Stimulated activated CD4-positive, alpha-beta T cell treated with anti-CD3 and anti-CD28 coated beads, Interleukin-12 subunit alpha, Interleukin-12 subunit beta, amount 100 ng/mL, for 48 hours (primary cell): ENCODE measurements at regions not wholly inside any gene's neighbourhood (a gene's known extent, or its start where the extent isn't known, plus 50 kb on each side); places are given as distances from the start of the nearest gene placed in this dataset.

Experiments
- DNase-seq, 3 donors: peaks; one replicate each; pipeline ENCODE4 v3.0.0-alpha.2; 2020; ENCODE audit warnings: low read depth in 2 of 3, low spot score in 1 of 3

GRCh38 chr18:27500531-27500930 is 315.4 kb upstream of the CHST9 start:
- DNase-seq = no peak

DNA sequence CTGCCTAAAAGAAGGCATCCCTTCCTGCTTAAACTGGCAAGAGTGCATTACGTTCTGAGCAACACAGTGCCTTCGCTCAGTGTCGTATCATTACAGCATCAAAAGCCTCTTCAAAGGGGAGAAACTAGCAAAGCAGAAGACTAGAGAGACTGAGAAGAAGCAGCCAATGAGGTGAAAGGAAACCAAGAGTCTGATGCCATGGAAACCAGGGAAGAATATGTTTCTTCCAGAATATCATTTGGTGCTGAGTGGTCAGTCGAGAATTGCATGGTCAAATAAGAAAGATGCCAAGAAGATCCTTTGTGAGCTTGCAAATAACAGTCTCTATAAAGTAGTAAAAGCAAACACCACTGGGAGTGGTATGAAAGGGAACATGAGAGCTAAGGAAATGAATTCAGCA is 312.1 kb upstream of the CHST9 start:
- no peak for DNase-seq

DNA sequence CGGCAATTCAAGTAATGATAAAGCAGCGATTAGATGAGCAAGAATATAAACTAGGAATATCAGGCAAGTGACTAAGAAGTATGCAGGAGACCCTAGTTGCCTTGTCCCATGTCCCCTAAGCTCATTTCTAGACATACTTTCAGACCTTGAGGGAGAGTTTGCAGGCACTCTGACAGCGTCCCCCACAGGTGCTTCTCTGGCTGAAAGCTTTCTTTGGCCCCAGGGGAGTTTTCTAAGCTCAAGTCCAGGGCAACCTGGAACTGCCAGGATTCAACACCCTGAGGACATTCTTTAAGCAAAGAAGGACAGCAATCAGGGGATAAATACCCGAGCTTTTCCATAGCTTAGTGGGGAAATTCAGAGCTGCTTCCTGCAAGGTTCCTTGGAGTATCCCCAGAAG is 308.1 kb upstream of the CHST9 start:
- DNase-seq = no peak

DNA sequence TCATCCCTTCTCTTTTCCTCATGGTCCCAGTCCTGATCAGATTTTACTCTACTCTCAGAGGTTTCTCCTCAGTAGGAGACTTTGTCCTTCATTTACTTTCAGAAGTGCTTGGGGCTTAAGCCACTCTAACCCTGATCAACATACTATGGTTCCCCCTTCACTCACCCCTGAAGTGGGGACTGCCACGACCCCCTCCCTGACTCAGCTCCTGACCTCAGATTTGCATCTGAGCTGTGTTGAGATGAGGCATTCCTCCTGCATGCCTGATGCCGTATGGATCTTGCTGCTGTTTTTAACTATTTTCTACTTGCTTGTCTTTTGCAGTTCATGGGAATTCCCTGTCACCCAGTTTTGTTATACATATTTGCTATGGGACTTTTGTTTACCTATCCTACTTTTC is 306.7 kb upstream of the CHST9 start:
- DNase-seq = no peak

GRCh38 chr18:27483276-27483675 is 298.2 kb upstream of the CHST9 start:
- DNase-seq = no peak

GRCh38 chr18:27478459-27478858 is 293.4 kb upstream of the CHST9 start:
- DNase-seq = no peak

DNA sequence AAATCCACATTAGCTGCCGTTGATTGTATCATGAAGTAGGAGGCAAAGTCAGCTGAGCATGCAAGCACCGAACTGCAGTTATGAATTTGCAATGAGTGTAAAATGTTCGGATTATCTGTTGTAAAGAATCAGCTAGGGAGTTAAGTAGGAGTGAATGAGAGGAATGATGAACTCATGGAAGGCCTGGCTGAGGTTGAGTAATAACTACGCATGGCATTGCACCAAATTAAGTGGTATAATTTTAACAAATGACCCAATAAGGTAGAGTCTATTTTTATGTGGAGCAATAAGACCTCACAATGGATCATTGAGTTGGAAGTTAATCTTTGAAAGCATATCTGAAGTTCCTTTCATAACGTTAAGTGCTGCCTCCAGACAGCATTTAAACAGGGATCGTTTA is 288.2 kb upstream of the CHST9 start:
- no peak for DNase-seq

DNA sequence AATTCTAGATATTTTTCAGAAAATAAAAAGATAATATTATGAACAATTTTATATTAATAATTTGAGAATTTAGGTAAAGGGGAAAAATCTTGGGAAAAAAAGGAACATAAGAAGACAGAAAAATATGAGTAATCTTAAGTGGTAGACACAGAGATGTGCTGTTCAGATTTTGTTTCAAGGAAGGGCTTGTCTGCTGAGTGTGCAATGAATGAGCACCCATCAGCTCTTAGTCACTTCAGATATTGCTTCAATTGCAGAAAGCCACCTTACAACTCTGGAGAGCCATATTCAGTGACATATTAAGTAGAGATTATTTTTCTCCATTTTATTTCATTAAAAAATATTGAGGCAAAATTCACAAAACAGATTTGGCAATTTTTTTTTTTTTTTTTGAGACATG is 282.0 kb upstream of the CHST9 start:
- DNase-seq = no peak

DNA sequence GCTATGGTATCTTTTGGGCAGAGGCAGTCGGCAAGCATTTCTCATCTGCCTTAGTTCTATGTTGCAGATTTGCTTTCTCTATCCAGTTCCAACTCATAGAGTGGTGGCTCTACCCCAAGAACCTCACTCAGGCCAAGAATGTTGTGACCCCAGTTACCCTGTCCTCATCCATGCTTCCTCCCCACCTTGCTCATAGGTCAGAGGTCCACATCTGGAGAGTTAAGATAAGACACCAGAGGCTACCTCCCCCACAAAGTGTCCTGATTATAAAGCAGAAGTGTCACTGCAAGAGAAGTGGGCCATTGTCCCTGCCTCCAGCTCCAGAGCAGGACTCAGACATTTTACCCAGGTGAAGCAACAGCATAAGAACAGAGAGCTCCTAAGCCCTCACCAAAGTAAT is 276.8 kb upstream of the CHST9 start:
- no peak for DNase-seq

GRCh38 chr18:27449104-27449503 is 264.0 kb upstream of the CHST9 start:
- no peak for DNase-seq

- no peak for DNase-seq
Measured at GRCh38 chr18:27447930-27448329, 262.8 kb upstream of the CHST9 start.

DNA sequence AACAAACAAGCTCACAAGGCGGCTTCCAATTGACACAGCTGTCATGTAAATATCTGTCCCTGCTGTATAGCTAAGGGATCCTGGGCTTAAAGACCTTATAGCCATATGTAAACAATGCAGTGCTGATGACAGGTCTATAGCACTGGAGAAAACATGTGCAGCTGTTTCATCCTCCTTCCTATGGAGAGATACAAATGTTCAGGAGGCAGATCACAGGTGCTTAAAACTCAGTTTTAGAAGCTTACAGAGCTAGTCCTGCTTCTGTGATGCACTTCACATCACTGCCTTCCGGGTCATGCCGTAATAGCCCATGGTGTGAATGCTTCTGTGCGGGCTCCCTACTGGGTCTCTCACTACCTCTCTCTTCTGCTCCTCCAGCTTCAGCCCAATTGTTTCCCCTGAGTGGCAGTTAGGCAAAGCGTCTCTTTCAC is 262.4 kb upstream of the CHST9 start:
- no peak for DNase-seq

DNA sequence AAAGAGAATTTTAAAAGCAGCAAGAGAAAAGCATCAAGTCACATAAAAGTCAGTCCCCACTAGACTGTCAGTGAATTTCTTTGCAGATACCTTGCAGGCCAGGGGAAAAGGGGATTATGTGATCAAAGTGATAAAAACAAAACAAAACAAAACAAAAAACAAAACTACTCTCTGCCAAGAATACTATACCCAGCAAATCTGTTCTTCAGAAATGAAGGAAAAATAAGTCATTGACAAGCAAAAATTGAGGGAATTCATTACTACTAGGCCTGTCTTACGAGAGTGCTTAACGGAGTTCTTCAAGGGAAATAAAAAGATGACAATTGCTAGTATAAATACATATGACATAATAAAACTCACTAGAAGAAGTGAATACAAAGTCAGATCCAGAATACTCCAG is 245.5 kb upstream of the CHST9 start:
- DNase-seq = no peak

DNA sequence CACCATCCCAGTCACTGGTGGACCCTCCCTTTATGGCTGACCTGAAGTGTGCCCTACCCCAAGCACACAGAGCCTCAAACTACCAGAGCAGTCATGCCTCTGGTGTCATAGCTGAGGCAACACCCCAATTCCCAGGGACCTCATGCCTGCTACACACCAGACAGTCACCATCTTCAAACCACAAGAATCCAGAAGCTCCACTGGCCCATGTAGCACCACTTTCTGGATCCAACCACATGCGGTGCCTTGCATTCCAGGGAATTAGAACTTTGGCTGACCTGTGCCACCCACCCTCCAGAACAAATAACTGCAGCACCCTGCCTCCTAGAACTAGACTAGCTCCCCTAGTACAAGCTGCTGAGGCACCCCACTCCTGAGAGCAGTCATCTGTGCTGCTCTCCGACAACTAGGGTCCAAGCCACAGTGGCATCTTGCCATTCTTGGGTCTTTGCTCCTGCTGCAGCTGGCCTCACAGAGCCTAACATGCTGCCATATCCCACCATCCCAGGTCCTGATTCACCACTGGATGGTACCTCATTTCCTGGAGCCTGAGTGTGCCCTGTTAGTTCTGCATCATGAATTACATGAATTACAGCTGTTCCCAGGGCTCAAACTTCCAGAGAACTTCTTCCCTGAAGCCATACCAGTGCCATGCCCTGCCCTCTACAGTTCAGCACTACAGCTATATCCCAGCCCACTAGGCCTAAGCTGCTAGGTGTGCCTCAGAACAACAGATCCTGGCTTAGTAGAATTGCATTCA is 243.8 kb upstream of the CHST9 start:
- DNase-seq = no peak

- DNase-seq = no peak
Measured at GRCh38 chr18:27428120-27428519, 243.0 kb upstream of the CHST9 start.

DNA sequence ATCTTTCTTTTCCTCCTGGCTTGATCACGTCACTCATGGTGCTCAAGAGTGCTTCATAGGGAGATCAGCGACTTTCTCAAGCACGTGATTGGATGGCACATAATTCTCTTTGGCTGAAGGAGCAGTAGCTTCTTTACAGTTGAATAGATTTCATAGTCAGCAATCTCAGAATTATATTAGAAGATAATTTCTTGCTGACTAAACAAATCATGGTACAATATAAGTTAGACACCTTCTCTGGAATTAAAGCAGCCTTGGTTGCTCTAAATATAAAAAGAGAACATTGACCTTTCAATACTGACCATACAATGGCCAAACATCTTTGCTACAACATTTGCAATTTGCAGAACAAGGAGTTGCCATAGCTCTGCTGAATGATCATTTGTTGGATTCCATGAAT is 238.5 kb upstream of the CHST9 start:
- DNase-seq = no peak

GRCh38 chr18:27419646-27420045 is 234.5 kb upstream of the CHST9 start:
- no peak for DNase-seq

GRCh38 chr18:27415495-27415894 is 230.4 kb upstream of the CHST9 start:
- DNase-seq = no peak

- DNase-seq = no peak
Measured at GRCh38 chr18:27414682-27415081, 229.6 kb upstream of the CHST9 start.

DNA sequence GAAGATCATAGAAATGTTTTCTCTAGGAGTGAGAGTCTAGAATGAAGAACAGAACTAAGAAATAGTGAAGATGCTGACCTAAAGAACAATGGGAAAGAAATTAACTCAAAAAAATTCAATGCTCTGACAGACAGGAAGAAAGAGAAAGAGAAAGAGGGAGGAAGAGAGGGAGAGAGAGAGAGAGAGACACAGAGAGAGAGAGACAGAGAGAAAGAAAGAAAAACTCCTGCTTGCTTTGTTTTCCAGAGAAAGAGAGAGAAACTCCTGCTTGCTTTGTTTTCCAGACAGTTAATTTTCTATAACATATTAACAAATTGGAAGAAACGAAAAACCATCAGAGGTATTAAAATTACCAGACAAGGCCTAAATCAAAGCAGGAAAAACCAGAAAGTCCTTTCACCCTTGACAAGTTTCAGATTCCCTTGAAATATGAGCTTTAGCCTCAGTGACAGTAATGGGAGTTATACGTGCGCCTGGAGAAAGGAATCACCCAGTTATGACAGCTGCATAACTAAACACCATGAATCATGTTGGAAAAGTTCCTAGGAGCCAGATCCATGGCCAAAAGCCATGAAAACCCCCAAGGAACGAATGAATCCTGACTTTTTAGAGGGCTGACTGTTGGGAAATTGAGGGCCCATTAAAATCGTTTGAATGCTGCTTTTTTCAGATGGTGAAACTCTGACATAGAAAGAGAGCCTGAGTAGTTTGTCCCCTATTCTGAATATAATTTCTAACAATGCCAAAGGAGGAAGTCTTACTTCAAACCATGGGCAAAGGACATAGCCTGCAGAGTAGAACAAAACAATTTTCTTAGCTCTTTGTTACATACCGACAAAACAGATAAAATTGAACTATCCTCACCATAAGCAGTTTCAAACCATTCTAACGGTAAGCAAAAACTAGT is 228.6 kb upstream of the CHST9 start:
- no peak for DNase-seq

DNA sequence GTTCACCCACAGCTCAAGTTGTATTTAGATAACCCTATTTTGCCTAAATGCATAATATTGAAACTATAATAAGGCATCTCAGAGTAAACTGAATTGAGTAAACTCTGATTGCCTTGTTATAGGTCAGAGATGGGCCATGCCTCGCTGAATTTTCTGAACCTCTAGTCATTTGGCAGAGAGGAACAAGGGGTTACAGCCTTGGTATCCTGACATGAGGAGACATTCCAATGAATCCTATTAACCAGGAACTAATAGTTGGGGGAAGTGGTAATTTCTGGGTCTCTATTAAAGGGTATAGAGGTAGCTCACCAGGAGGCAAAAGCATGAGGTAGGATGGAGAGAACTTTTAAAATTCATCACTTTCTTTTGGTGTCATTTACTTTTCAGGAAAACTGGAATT is 227.4 kb upstream of the CHST9 start:
- no peak for DNase-seq

- DNase-seq = no peak
Measured at GRCh38 chr18:27411911-27412310, 226.8 kb upstream of the CHST9 start.
